ENCODE measurements at regions not wholly inside any gene's neighbourhood (a gene's known extent, or its start where the extent isn't known, plus 50 kb on each side); places are given as distances from the start of the nearest gene placed in this dataset.

GRCh38 chr2:83782122-83782521 is 677.0 kb downstream of the SUCLG1 start:
- H3K4me3 ChIP-seq (replicated peaks; ENCODE audit: low read depth, low read length), result no peak overlapping the region
- DNase-seq (ENCODE audit: extremely low read depth, low read depth), result no peak
- TF ChIP-seq CTCF (IDR thresholded peaks at IDR 0.05; ENCODE audit: low read depth, low read length, missing control alignments), result no peak

- no peak for DNase-seq (ENCODE audit: extremely low read depth, low read depth)
- TF ChIP-seq CTCF (IDR thresholded peaks at IDR 0.05; ENCODE audit: low read depth, low read length, missing control alignments), result no peak
- no peak overlapping the region for H3K4me3 ChIP-seq (replicated peaks; ENCODE audit: low read depth, low read length)
Measured at GRCh38 chr2:83764447-83765005, 694.6 kb downstream of the SUCLG1 start.

- no peak for TF ChIP-seq CTCF (IDR thresholded peaks at IDR 0.05; ENCODE audit: low read depth, low read length, missing control alignments)
- no peak overlapping the region for H3K4me3 ChIP-seq (replicated peaks; ENCODE audit: low read depth, low read length)
- no peak for DNase-seq (ENCODE audit: extremely low read depth, low read depth)
Measured at GRCh38 chr2:83757329-83757728, 701.8 kb downstream of the SUCLG1 start.

GRCh38 chr2:83756219-83756618 is 702.9 kb downstream of the SUCLG1 start:
- no peak overlapping the region for H3K4me3 ChIP-seq (replicated peaks; ENCODE audit: low read depth, low read length)
- DNase-seq (ENCODE audit: extremely low read depth, low read depth), result no peak
- TF ChIP-seq CTCF (IDR thresholded peaks at IDR 0.05; ENCODE audit: low read depth, low read length, missing control alignments), result no peak

- H3K4me3 ChIP-seq (replicated peaks; ENCODE audit: low read depth, low read length), result no peak overlapping the region
- no peak for TF ChIP-seq CTCF (IDR thresholded peaks at IDR 0.05; ENCODE audit: low read depth, low read length, missing control alignments)
- no peak for DNase-seq (ENCODE audit: extremely low read depth, low read depth)
Measured at GRCh38 chr2:83747141-83747540, 711.9 kb downstream of the SUCLG1 start.

GRCh38 chr2:83744855-83745254 is 714.2 kb downstream of the SUCLG1 start:
- DNase-seq (ENCODE audit: extremely low read depth, low read depth), result no peak
- no peak overlapping the region for H3K4me3 ChIP-seq (replicated peaks; ENCODE audit: low read depth, low read length)
- no peak for TF ChIP-seq CTCF (IDR thresholded peaks at IDR 0.05; ENCODE audit: low read depth, low read length, missing control alignments)
